H9 (cell line): ENCODE measurements at regions not wholly inside any gene's neighbourhood (a gene's known extent, or its start where the extent isn't known, plus 50 kb on each side); places are given as distances from the start of the nearest gene placed in this dataset.

Experiments
- DNase-seq: peaks from one replicate; pipeline ENCODE4 v3.0.0-alpha.2; 2017
- H2AFZ ChIP-seq: one replicate; pipeline ENCODE4 v1.6.1; 2013; ENCODE audit warnings: mild to moderate bottlenecking, low read length, control low read depth, moderate library complexity
- H2AK5ac ChIP-seq: 2 replicates; pipeline ENCODE4 v1.6.1; 2013; ENCODE audit warnings: low read length, control low read depth, mixed read lengths; ENCODE audit not compliant: insufficient read length
- H2BK120ac ChIP-seq: one replicate; pipeline ENCODE4 v1.6.1; 2013; ENCODE audit warnings: low read depth, mild to moderate bottlenecking, low read length, control low read depth, inconsistent platforms; ENCODE audit not compliant: poor library complexity, severe bottlenecking
- H2BK12ac ChIP-seq: 2 replicates; pipeline ENCODE4 v1.6.1; 2013; ENCODE audit warnings: low read length, control low read depth, mixed read lengths, low read depth; ENCODE audit not compliant: insufficient read length
- H2BK15ac ChIP-seq: 2 replicates; pipeline ENCODE4 v1.6.1; 2013; ENCODE audit warnings: low read depth, low read length, control low read depth
- H2BK20ac ChIP-seq: one replicate; pipeline ENCODE4 v1.6.1; 2013; ENCODE audit warnings: low read depth, mild to moderate bottlenecking, low read length, control low read depth, inconsistent platforms; ENCODE audit not compliant: poor library complexity, severe bottlenecking
- H2BK5ac ChIP-seq: 2 replicates; pipeline ENCODE4 v1.6.1; 2013; ENCODE audit warnings: low read length, control low read depth, mixed read lengths; ENCODE audit not compliant: insufficient read length
- H3K14ac ChIP-seq: 2 replicates; pipeline ENCODE4 v1.6.1; 2013; ENCODE audit warnings: low read length, control low read depth; ENCODE audit not compliant: insufficient read depth
- H3K18ac ChIP-seq: 2 replicates; pipeline ENCODE4 v1.6.1; 2013; ENCODE audit warnings: low read depth, mild to moderate bottlenecking, mixed read lengths, low read length, control low read depth; ENCODE audit not compliant: insufficient read length
- H3K23ac ChIP-seq: 2 replicates; pipeline ENCODE4 v1.6.1; 2013; ENCODE audit warnings: low read length, control low read depth, mixed read lengths, low read depth; ENCODE audit not compliant: insufficient read length
- H3K23me2 ChIP-seq: 2 replicates; pipeline ENCODE4 v1.6.1; 2013; ENCODE audit warnings: low read depth, mild to moderate bottlenecking, mixed read lengths, low read length, control low read depth; ENCODE audit not compliant: insufficient read length, poor library complexity, severe bottlenecking
- H3K27ac ChIP-seq: 2 replicates; pipeline ENCODE4 v1.5.1; 2013; ENCODE audit warnings: low read length, control low read depth, mixed read lengths, low read depth; ENCODE audit not compliant: insufficient read length
- H3K27me3 ChIP-seq: 2 replicates; pipeline ENCODE4 v1.6.1; 2013; ENCODE audit warnings: low read length, control low read depth, inconsistent platforms; ENCODE audit not compliant: insufficient read depth
- H3K4ac ChIP-seq: 2 replicates; pipeline ENCODE4 v1.6.1; 2013; ENCODE audit warnings: low read depth, mild to moderate bottlenecking, control low read depth, inconsistent platforms, low read length, moderate library complexity
- H3K4me1 ChIP-seq: 2 replicates; pipeline ENCODE4 v1.6.1; 2013; ENCODE audit warnings: low read length, control low read depth, inconsistent platforms; ENCODE audit not compliant: insufficient read depth
- H3K4me2 ChIP-seq: 2 replicates; pipeline ENCODE4 v1.6.1; 2013; ENCODE audit warnings: low read length, control low read depth, mixed read lengths; ENCODE audit not compliant: insufficient read length, insufficient read depth
- H3K56ac ChIP-seq: 2 replicates; pipeline ENCODE4 v1.6.1; 2013; ENCODE audit warnings: low read depth, mild to moderate bottlenecking, mixed read lengths, low read length, control low read depth; ENCODE audit not compliant: insufficient read length
- H3K79me1 ChIP-seq: 2 replicates; pipeline ENCODE4 v1.6.1; 2013; ENCODE audit warnings: low read depth, mild to moderate bottlenecking, moderate library complexity, low read length, control low read depth, inconsistent platforms; ENCODE audit not compliant: insufficient read depth, poor library complexity, severe bottlenecking
- H3K79me2 ChIP-seq: 2 replicates; pipeline ENCODE4 v1.6.1; 2013; ENCODE audit warnings: low read length, control low read depth, inconsistent platforms; ENCODE audit not compliant: insufficient read depth
- H3K9ac ChIP-seq: 2 replicates; pipeline ENCODE4 v1.6.1; 2013; ENCODE audit warnings: low read length, control low read depth, mixed read lengths; ENCODE audit not compliant: insufficient read length; ENCODE audit errors: extremely low read depth
- H3K9me3 ChIP-seq: one replicate; pipeline ENCODE4 v1.6.1; 2013; ENCODE audit warnings: low read depth, low read length, inconsistent platforms; ENCODE audit not compliant: control insufficient read depth
- H3T11ph ChIP-seq: one replicate; pipeline ENCODE4 v1.6.1; 2013; ENCODE audit warnings: mild to moderate bottlenecking, low read length, control low read depth, inconsistent platforms
- H4K20me1 ChIP-seq: one replicate; pipeline ENCODE4 v1.6.1; 2013; ENCODE audit not compliant: control insufficient read depth, insufficient read length, insufficient read depth
- H4K5ac ChIP-seq: 2 replicates; pipeline ENCODE4 v1.6.1; 2013; ENCODE audit warnings: low read depth, mild to moderate bottlenecking, mixed read lengths, low read length, control low read depth; ENCODE audit not compliant: insufficient read length
- H4K8ac ChIP-seq: replicated peaks from 2 replicates; pipeline ENCODE4 v1.6.1; 2013; ENCODE audit warnings: low read length, control low read depth, mixed read lengths, low read depth; ENCODE audit not compliant: insufficient read length
- H4K91ac ChIP-seq: 2 replicates; pipeline ENCODE4 v1.6.1; 2013; ENCODE audit warnings: low read depth, mild to moderate bottlenecking, moderate library complexity, mixed read lengths, low read length, control low read depth; ENCODE audit not compliant: insufficient read length
- H3K27ac Mint-ChIP-seq, 3 experiments: 2 replicates in 2 of 3; 3 replicates in 1 of 3; pipeline ENCODE4 v1.8.0; 2020 to 2021; ENCODE audit warnings: mixed read lengths in 3 of 3, mild to moderate bottlenecking in 1 of 3, moderate library complexity in 1 of 3
- H3K27me3 Mint-ChIP-seq: 2 replicates; pipeline ENCODE4 v1.8.0; 2021; ENCODE audit warnings: low read depth, mild to moderate bottlenecking, moderate library complexity, mixed read lengths
- H3K36me3 Mint-ChIP-seq, 3 experiments: 2 replicates in 2 of 3; 3 replicates in 1 of 3; pipeline ENCODE4 v1.8.0; 2020 to 2021; ENCODE audit warnings: low read depth in 3 of 3, mixed read lengths in 3 of 3; ENCODE audit not compliant: insufficient read depth in 1 of 3
- H3K4me1 Mint-ChIP-seq, 2 experiments: 2 replicates each; pipeline ENCODE4 v1.8.0; 2020; ENCODE audit warnings: mixed read lengths in 2 of 2
- H3K4me3 Mint-ChIP-seq, 2 experiments: 2 replicates in 1 of 2; 3 replicates in 1 of 2; pipeline ENCODE4 v1.8.0; 2020 to 2021; ENCODE audit warnings: mild to moderate bottlenecking in 2 of 2, mixed read lengths in 2 of 2, moderate library complexity in 1 of 2
- H3K9me3 Mint-ChIP-seq, 2 experiments: 2 replicates in 1 of 2; 3 replicates in 1 of 2; pipeline ENCODE4 v1.8.0; 2020; ENCODE audit warnings: mild to moderate bottlenecking in 2 of 2, mixed read lengths in 2 of 2, moderate library complexity in 1 of 2
- TF ChIP-seq, protein P1 (sequence below): fragments of 200-600 bp; sonication (generic); conservative IDR thresholded peaks from 3 replicates; pipeline ENCODE4 v1.8.0; 2021; ENCODE audit warnings: antibody characterized with exemption, mild to moderate bottlenecking

DNA sequence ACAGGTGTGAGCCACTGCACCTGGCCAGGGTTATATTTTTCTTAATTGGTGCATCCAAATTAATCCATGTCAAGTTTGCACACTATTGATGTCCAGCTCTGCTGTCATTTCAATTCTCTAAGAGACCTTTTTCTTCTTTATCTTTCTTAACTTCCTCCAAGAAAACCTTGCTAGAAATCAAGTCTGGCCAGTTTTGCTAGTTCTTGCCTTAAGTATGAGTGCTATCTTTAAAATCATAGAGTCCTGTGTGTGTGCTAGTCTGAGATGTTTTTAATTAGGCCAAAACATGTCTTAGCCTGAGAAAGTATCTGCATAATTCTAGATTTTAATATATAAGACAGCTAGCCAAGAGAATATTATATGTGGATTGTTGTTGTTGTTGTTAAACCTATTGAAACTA lies 56.2 kb upstream of the SLC39A10 start:
- no peaks in the 10 kb centered on the region for H3K79me1 ChIP-seq
- no peak overlapping the region for H3K56ac ChIP-seq
- Mint-ChIP-seq H3K9me3 (no peaks in the 10 kb centered on the region), H3K4me1 (peaks cover 32 to 38% of the 10 kb centered on the region in 2 experiments), H3K4me3 (no peak overlapping the region), H3K27ac (no peak overlapping the region), H3K36me3 (peaks cover 0 to 1% (median under 1%) of the 10 kb centered on the region in 3 experiments; a peak in 4 of 7 replicates), H3K27me3 (no peaks in the 10 kb centered on the region)
- no peak overlapping the region for H3K4me2 ChIP-seq
- H3K23me2 ChIP-seq, result no peaks in the 10 kb centered on the region
- no peak for DNase-seq
- no peak overlapping the region for H2BK5ac ChIP-seq
- H4K91ac ChIP-seq, result no peak overlapping the region
- H3K4me1 ChIP-seq, result peaks cover 3% of the 10 kb centered on the region; the same call in 1 of the 2 replicates
- no peak overlapping the region for H3K4ac ChIP-seq
- H3K9me3 ChIP-seq, result no peaks in the 10 kb centered on the region
- H2BK20ac ChIP-seq, result no peak overlapping the region
- no peak overlapping the region for H3K9ac ChIP-seq
- no peak overlapping the region for H2BK120ac ChIP-seq
- no peak overlapping the region for H2AFZ ChIP-seq
- no peak overlapping the region for H3K18ac ChIP-seq
- no peak overlapping the region for H3K14ac ChIP-seq
- H3K79me2 ChIP-seq, result no peaks in the 10 kb centered on the region; the same call in 1 of the 2 replicates
- H3T11ph ChIP-seq, result no peak overlapping the region
- no peak overlapping the region for H4K8ac ChIP-seq
- H2BK15ac ChIP-seq, result no peak overlapping the region
- no peaks in the 10 kb centered on the region for H4K20me1 ChIP-seq
- H3K27ac ChIP-seq, result no peak overlapping the region
- H3K27me3 ChIP-seq, result no peaks in the 10 kb centered on the region
- H4K5ac ChIP-seq, result no peak overlapping the region
- no peak overlapping the region for H2AK5ac ChIP-seq
- TF ChIP-seq, protein P1, sequence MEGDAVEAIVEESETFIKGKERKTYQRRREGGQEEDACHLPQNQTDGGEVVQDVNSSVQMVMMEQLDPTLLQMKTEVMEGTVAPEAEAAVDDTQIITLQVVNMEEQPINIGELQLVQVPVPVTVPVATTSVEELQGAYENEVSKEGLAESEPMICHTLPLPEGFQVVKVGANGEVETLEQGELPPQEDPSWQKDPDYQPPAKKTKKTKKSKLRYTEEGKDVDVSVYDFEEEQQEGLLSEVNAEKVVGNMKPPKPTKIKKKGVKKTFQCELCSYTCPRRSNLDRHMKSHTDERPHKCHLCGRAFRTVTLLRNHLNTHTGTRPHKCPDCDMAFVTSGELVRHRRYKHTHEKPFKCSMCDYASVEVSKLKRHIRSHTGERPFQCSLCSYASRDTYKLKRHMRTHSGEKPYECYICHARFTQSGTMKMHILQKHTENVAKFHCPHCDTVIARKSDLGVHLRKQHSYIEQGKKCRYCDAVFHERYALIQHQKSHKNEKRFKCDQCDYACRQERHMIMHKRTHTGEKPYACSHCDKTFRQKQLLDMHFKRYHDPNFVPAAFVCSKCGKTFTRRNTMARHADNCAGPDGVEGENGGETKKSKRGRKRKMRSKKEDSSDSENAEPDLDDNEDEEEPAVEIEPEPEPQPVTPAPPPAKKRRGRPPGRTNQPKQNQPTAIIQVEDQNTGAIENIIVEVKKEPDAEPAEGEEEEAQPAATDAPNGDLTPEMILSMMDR, result no peak
- H3K23ac ChIP-seq, result no peak overlapping the region
- H2BK12ac ChIP-seq, result no peak overlapping the region
